ENCODE measurements at regions not wholly inside any gene's neighbourhood (a gene's known extent, or its start where the extent isn't known, plus 50 kb on each side); places are given as distances from the start of the nearest gene placed in this dataset.
"Not testable (repeated sequence)": the region's sequence is repeated elsewhere in the genome, so short reads cannot be mapped to it uniquely, and the experiment has no call there.

DNA sequence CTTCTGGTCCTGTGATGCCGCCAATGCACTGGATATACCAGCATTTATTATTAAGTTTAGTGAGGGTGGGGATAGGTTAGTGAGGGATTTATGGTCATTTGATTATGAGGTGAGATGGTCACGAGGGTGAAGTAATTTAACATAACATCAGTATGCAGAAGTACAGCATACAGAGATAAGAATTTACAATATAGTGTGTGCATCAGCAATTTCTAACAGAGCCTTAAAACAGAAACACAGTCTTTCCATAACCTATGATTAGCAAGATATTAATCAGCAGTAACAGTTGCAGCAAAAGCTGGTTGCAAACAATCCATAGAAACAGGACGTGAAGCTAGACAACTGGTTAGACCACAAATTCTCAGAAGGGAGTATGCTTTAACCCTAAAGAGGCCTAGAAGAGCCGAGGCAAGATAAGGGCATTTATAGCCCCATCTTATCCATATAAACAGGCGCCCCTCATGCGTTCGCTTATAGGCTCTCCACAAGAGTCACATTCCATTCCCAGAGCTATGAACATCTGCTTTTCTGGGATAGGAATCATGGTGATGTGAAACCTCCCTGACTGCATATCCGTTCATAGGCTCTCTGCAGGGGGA lies 139.8 kb downstream of the OR13A1 start:
- TF ChIP-seq, protein P1, sequence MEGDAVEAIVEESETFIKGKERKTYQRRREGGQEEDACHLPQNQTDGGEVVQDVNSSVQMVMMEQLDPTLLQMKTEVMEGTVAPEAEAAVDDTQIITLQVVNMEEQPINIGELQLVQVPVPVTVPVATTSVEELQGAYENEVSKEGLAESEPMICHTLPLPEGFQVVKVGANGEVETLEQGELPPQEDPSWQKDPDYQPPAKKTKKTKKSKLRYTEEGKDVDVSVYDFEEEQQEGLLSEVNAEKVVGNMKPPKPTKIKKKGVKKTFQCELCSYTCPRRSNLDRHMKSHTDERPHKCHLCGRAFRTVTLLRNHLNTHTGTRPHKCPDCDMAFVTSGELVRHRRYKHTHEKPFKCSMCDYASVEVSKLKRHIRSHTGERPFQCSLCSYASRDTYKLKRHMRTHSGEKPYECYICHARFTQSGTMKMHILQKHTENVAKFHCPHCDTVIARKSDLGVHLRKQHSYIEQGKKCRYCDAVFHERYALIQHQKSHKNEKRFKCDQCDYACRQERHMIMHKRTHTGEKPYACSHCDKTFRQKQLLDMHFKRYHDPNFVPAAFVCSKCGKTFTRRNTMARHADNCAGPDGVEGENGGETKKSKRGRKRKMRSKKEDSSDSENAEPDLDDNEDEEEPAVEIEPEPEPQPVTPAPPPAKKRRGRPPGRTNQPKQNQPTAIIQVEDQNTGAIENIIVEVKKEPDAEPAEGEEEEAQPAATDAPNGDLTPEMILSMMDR (IDR thresholded peaks at IDR 0.05): not testable (repeated sequence)
- TF ChIP-seq EP300, POLR2A, POLR2AphosphoS5 (IDR thresholded peaks at IDR 0.05): not testable (repeated sequence)

All from upper lobe of left lung (tissue), 4 donors.